Spleen (tissue), 7 donors: ENCODE measurements at regions not wholly inside any gene's neighbourhood (a gene's known extent, or its start where the extent isn't known, plus 50 kb on each side); places are given as distances from the start of the nearest gene placed in this dataset.

Source experiments
- POLR2A ChIP-seq, 3 donors: fragments of 450-650 bp; IDR thresholded peaks; one replicate each; pipeline ENCODE4 v1.5.1; 2017; ENCODE audit warnings: antibody characterized with exemption in 3 of 3, mild to moderate bottlenecking in 1 of 3
- TF ChIP-seq, protein P1 (sequence below), 11 experiments: fragments of 200-600 bp in 7 of 11; fragments of 450-650 bp in 4 of 11; sonication (generic) in 4 of 11; IDR thresholded peaks in 8 of 11; conservative IDR thresholded peaks in 3 of 11; 1 replicate in 7 of 11; 2 replicates in 4 of 11; pipeline versions ENCODE4 v1.4.0 to v1.8.0; 2016 to 2021; ENCODE audit warnings: antibody characterized with exemption in 11 of 11, inconsistent platforms in 4 of 11, mild to moderate bottlenecking in 1 of 11
- donor health status: DM: no; HTN: no; CAD: no; lungs with moderate emphysema.
- donor health status: DM: no; HTN: no; CAD: no.
- donor health status: DM: no; HTN: no; CAD: no.

DNA sequence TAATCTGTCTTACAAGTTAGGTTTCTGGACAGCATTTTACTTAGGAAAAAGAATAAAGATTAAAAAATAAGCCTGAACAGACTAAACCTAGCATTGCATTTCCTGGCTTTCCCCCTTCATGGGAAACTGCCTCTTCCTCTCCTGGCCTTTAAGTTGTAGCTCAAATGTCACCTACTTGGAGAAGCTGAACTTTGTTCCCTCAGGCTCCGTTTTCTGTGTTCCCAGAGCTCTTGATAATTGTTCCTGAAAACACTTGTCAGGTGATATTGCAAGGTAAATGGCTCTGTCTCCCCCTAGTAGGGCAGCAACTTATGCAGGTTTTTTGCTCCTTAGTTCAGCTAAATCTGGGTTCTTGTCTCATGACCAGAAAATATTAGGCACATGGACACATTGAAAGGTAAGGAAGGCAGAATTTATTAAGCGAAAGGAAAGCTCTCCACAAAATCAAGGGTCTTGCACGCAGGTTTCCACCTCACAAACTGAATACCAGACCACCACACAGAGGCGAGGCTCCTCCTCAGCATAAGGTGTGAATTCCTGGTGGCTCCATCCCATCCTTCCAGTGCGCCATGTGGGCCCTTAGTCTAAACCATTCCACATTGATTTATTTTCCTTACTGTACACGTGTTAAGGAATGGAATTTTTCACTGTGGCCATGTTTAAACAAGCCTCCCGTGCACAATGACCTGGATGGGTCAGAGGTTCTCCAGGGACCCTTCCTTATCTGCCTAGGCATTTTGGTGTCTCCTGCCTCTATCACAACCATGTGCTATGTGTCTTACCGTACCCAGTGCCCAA is 229.3 kb downstream of the HNMT start:
- TF ChIP-seq, protein P1, sequence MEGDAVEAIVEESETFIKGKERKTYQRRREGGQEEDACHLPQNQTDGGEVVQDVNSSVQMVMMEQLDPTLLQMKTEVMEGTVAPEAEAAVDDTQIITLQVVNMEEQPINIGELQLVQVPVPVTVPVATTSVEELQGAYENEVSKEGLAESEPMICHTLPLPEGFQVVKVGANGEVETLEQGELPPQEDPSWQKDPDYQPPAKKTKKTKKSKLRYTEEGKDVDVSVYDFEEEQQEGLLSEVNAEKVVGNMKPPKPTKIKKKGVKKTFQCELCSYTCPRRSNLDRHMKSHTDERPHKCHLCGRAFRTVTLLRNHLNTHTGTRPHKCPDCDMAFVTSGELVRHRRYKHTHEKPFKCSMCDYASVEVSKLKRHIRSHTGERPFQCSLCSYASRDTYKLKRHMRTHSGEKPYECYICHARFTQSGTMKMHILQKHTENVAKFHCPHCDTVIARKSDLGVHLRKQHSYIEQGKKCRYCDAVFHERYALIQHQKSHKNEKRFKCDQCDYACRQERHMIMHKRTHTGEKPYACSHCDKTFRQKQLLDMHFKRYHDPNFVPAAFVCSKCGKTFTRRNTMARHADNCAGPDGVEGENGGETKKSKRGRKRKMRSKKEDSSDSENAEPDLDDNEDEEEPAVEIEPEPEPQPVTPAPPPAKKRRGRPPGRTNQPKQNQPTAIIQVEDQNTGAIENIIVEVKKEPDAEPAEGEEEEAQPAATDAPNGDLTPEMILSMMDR (IDR thresholded peaks at IDR 0.05 in 8 of 11, conservative IDR thresholded peaks at IDR 0.05 in 3 of 11) = no peak
- TF ChIP-seq POLR2A (IDR thresholded peaks at IDR 0.05) = no peak
